Stimulated activated naive CD8-positive, alpha-beta T cell treated with anti-CD3 and anti-CD28 coated beads, Interleukin-15, Interleukin-2, amounts not matched to agents 100 ng/mL and 50 ng/mL, for 24 hours (primary cell): ENCODE measurements at regions not wholly inside any gene's neighbourhood (a gene's known extent, or its start where the extent isn't known, plus 50 kb on each side); places are given as distances from the start of the nearest gene placed in this dataset.

ENCODE experiments used
- H3K27ac Mint-ChIP-seq: one replicate; pipeline ENCODE4 v1.8.0; 2021; ENCODE audit warnings: mild to moderate bottlenecking, mixed read lengths
- H3K27me3 Mint-ChIP-seq: one replicate; pipeline ENCODE4 v1.8.0; 2021; ENCODE audit warnings: mixed read lengths
- H3K36me3 Mint-ChIP-seq: one replicate; pipeline ENCODE4 v1.8.0; 2021; ENCODE audit warnings: low read depth, mixed read lengths
- H3K4me1 Mint-ChIP-seq: one replicate; pipeline ENCODE4 v1.8.0; 2021; ENCODE audit warnings: low read depth, mixed read lengths
- H3K4me3 Mint-ChIP-seq: one replicate; pipeline ENCODE4 v1.8.0; 2021; ENCODE audit warnings: mild to moderate bottlenecking, mixed read lengths
- H3K9me3 Mint-ChIP-seq: one replicate; pipeline ENCODE4 v1.8.0; 2021; ENCODE audit warnings: mixed read lengths

GRCh38 chr2:230657906-230658305, 54.7 kb upstream of the CAB39 start:
- peaks cover 88% of the 10 kb centered on the region for H3K4me1 Mint-ChIP-seq
- H3K4me3 Mint-ChIP-seq, result peak overlapping the region; percentile 15
- H3K27ac Mint-ChIP-seq, result peak overlapping the region; percentile 99
- no peaks in the 10 kb centered on the region for H3K9me3 Mint-ChIP-seq
- H3K27me3 Mint-ChIP-seq, result no peaks in the 10 kb centered on the region
- no peaks in the 10 kb centered on the region for H3K36me3 Mint-ChIP-seq

GRCh38 chr2:230658577-230658876, 54.1 kb upstream of the CAB39 start:
- Mint-ChIP-seq H3K9me3 (no peaks in the 10 kb centered on the region), H3K27me3 (no peaks in the 10 kb centered on the region), H3K36me3 (no peaks in the 10 kb centered on the region), H3K27ac (peak overlapping the region; percentile 99), H3K4me1 (peaks cover 94% of the 10 kb centered on the region), H3K4me3 (peak overlapping the region; percentile 73)

- no peaks in the 10 kb centered on the region for H3K27me3 Mint-ChIP-seq
- peaks cover 95% of the 10 kb centered on the region for H3K4me1 Mint-ChIP-seq
- H3K36me3 Mint-ChIP-seq, result no peaks in the 10 kb centered on the region
- H3K27ac Mint-ChIP-seq, result peak overlapping the region; percentile 99
- H3K4me3 Mint-ChIP-seq, result peak overlapping the region; percentile 73
- H3K9me3 Mint-ChIP-seq, result no peaks in the 10 kb centered on the region
Observed at GRCh38 chr2:230658877-230659652, 53.6 kb upstream of the CAB39 start.

- peaks cover 100% of the 10 kb centered on the region for H3K4me1 Mint-ChIP-seq
- H3K27me3 Mint-ChIP-seq, result no peaks in the 10 kb centered on the region
- H3K27ac Mint-ChIP-seq, result peak overlapping the region; percentile 99
- H3K4me3 Mint-ChIP-seq, result peak overlapping the region; percentile 65
- no peaks in the 10 kb centered on the region for H3K9me3 Mint-ChIP-seq
- H3K36me3 Mint-ChIP-seq, result no peaks in the 10 kb centered on the region
Observed at GRCh38 chr2:230660294-230661060, 52.2 kb upstream of the CAB39 start.

- Mint-ChIP-seq H3K9me3 (no peaks in the 10 kb centered on the region), H3K4me3 (peak overlapping the region; percentile 65), H3K4me1 (peaks cover 98% of the 10 kb centered on the region)
Observed at GRCh38 chr2:230661072-230661957, 51.3 kb upstream of the CAB39 start.

More at GRCh38 chr2:230661072-230661957, 51.3 kb upstream of the CAB39 start:
- Mint-ChIP-seq H3K27me3 (no peaks in the 10 kb centered on the region), H3K36me3 (no peaks in the 10 kb centered on the region), H3K27ac (peak overlapping the region; percentile 99)
